Natural killer cell (primary cell): ENCODE measurements at regions not wholly inside any gene's neighbourhood (a gene's known extent, or its start where the extent isn't known, plus 50 kb on each side); places are given as distances from the start of the nearest gene placed in this dataset.

Experiments
- ATAC-seq, 3 donors: fragments of 150-1000 bp in 2 of 3; fragments of 200-7000 bp in 1 of 3; cut with Tn5 transposase; 1 replicate in 1 of 3; 2 replicates in 2 of 3; pipeline ENCODE4 v1.10.0; 2021; ENCODE audit warnings: mild to moderate bottlenecking in 2 of 3, moderate library complexity in 2 of 3
- DNase-seq, 2 donors: peaks; one replicate each; pipeline versions ENCODE4 v3.0.0 to v3.0.0-alpha.2; 2013 to 2021; ENCODE audit warnings: mixed read lengths in 1 of 2
- H3K27ac ChIP-seq: one replicate; pipeline ENCODE4 v1.5.1; 2013; ENCODE audit warnings: mild to moderate bottlenecking, low read length
- H3K27me3 ChIP-seq: one replicate; pipeline ENCODE4 v1.6.1; 2013; ENCODE audit warnings: low read length; ENCODE audit not compliant: control insufficient read depth, insufficient read depth
- H3K36me3 ChIP-seq: one replicate; pipeline ENCODE4 v1.6.1; 2013; ENCODE audit warnings: low read length; ENCODE audit not compliant: control insufficient read depth, insufficient read depth
- H3K4me1 ChIP-seq: one replicate; pipeline ENCODE4 v1.6.1; 2013; ENCODE audit warnings: low read length; ENCODE audit not compliant: control insufficient read depth, insufficient read depth
- H3K4me3 ChIP-seq: one replicate; pipeline ENCODE4 v1.5.1; 2013; ENCODE audit warnings: low read length
- H3K9me3 ChIP-seq: one replicate; pipeline ENCODE4 v1.6.1; 2013; ENCODE audit warnings: low read length; ENCODE audit not compliant: control insufficient read depth, insufficient read depth
- H3K27ac Mint-ChIP-seq, 2 donors: one replicate each; pipeline ENCODE4 v1.8.0; 2022; ENCODE audit warnings: mild to moderate bottlenecking in 2 of 2, mixed read lengths in 2 of 2, moderate library complexity in 1 of 2
- H3K27me3 Mint-ChIP-seq, 2 donors: one replicate each; pipeline ENCODE4 v1.8.0; 2022; ENCODE audit warnings: low read depth in 2 of 2, mixed read lengths in 2 of 2
- H3K36me3 Mint-ChIP-seq: one replicate; pipeline ENCODE4 v1.8.0; 2022; ENCODE audit warnings: mixed read lengths
- H3K4me1 Mint-ChIP-seq, 2 donors: one replicate each; pipeline ENCODE4 v1.8.0; 2022; ENCODE audit warnings: mixed read lengths in 2 of 2
- H3K4me3 Mint-ChIP-seq: one replicate; pipeline ENCODE4 v1.8.0; 2022; ENCODE audit warnings: mild to moderate bottlenecking, moderate library complexity, mixed read lengths
- H3K9me3 Mint-ChIP-seq, 2 donors: one replicate each; pipeline ENCODE4 v1.8.0; 2022; ENCODE audit warnings: mixed read lengths in 2 of 2
- WGBS: methylation state at CpG from one replicate; pipeline ENCODE4 v1.1.7; 2013; ENCODE audit warnings: missing lambda C conversion rate; ENCODE audit not compliant: insufficient coverage; 5-methylcytosine and 5-hydroxymethylcytosine counted together
- intact Hi-C: fragments of 100-400 bp; cut with micrococcal nuclease; formaldehyde crosslinking; loops from one replicate; pipeline ENCODE4 v1.14.2; 2022
- TF ChIP-seq, protein P1 (sequence below): fragments of 200-600 bp; IDR thresholded peaks from one replicate; pipeline ENCODE4 v1.8.0; 2022; ENCODE audit warnings: antibody characterized with exemption

- H3K4me3 ChIP-seq, result no peak overlapping the region
- Mint-ChIP-seq H3K9me3 (peaks cover 9 to 21% of the 10 kb centered on the region in 2 donors), H3K36me3 (no peaks in the 10 kb centered on the region), H3K27me3 (no peaks in the 10 kb centered on the region), H3K27ac (no peak overlapping the region), H3K4me1 (no peaks in the 10 kb centered on the region), H3K4me3 (no peak overlapping the region)
- ATAC-seq (no peak), DNase-seq (no peak)
- no peaks in the 10 kb centered on the region for H3K36me3 ChIP-seq
- intact Hi-C loops, result no loop called here
- H3K4me1 ChIP-seq, result no peaks in the 10 kb centered on the region
- H3K27me3 ChIP-seq, result no peaks in the 10 kb centered on the region
- H3K27ac ChIP-seq, result no peak overlapping the region
- TF ChIP-seq, protein P1, sequence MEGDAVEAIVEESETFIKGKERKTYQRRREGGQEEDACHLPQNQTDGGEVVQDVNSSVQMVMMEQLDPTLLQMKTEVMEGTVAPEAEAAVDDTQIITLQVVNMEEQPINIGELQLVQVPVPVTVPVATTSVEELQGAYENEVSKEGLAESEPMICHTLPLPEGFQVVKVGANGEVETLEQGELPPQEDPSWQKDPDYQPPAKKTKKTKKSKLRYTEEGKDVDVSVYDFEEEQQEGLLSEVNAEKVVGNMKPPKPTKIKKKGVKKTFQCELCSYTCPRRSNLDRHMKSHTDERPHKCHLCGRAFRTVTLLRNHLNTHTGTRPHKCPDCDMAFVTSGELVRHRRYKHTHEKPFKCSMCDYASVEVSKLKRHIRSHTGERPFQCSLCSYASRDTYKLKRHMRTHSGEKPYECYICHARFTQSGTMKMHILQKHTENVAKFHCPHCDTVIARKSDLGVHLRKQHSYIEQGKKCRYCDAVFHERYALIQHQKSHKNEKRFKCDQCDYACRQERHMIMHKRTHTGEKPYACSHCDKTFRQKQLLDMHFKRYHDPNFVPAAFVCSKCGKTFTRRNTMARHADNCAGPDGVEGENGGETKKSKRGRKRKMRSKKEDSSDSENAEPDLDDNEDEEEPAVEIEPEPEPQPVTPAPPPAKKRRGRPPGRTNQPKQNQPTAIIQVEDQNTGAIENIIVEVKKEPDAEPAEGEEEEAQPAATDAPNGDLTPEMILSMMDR, result no peak
- no peaks in the 10 kb centered on the region for H3K9me3 ChIP-seq
- no CpG with 5 or more reads among the region's 2 CpGs for WGBS
These were observed 1317.7 kb downstream of the FSTL5 start for GRCh38 chr4:160846121-160846520.

- Histone ChIP-seq H3K9me3 (no peaks in the 10 kb centered on the region), H3K4me3 (no peak overlapping the region), H3K27me3 (no peaks in the 10 kb centered on the region), H3K27ac (no peak overlapping the region), H3K4me1 (no peaks in the 10 kb centered on the region), H3K36me3 (no peaks in the 10 kb centered on the region)
- TF ChIP-seq, protein P1, result no peak
- H3K36me3 Mint-ChIP-seq, result no peaks in the 10 kb centered on the region
- H3K4me3 Mint-ChIP-seq, result no peak overlapping the region
- no peak overlapping the region for H3K27ac Mint-ChIP-seq
- WGBS, result no CpG with 5 or more reads among the region's 1 CpG
- H3K4me1 Mint-ChIP-seq, result no peaks in the 10 kb centered on the region
- intact Hi-C loops, result no loop called here
- no peaks in the 10 kb centered on the region for H3K27me3 Mint-ChIP-seq
- DNase-seq, result no peak
- peaks cover 9 to 24% of the 10 kb centered on the region in 2 donors for H3K9me3 Mint-ChIP-seq
- ATAC-seq, result no peak
These were observed 1316.6 kb downstream of the FSTL5 start for GRCh38 chr4:160847228-160847627.

GRCh38 chr4:160848489-160848888, 1315.3 kb downstream of the FSTL5 start:
- no peak for ATAC-seq
- Mint-ChIP-seq H3K4me1 (no peaks in the 10 kb centered on the region), H3K36me3 (no peaks in the 10 kb centered on the region), H3K9me3 (peaks cover 12 to 22% of the 10 kb centered on the region in 2 donors), H3K27ac (no peak overlapping the region), H3K27me3 (no peaks in the 10 kb centered on the region), H3K4me3 (no peak overlapping the region)
- intact Hi-C loops, result no loop called here
- TF ChIP-seq, protein P1, result no peak
- H3K27me3 ChIP-seq, result no peaks in the 10 kb centered on the region
- DNase-seq, result no peak
- H3K4me3 ChIP-seq, result no peak overlapping the region
- WGBS, result 67% methylated on average over 4 of the region's 4 CpGs
- H3K27ac ChIP-seq, result no peak overlapping the region
- no peaks in the 10 kb centered on the region for H3K9me3 ChIP-seq
- no peaks in the 10 kb centered on the region for H3K4me1 ChIP-seq
- H3K36me3 ChIP-seq, result no peaks in the 10 kb centered on the region

- intact Hi-C loops, result no loop called here
- TF ChIP-seq, protein P1, result no peak
- DNase-seq (no peak), ATAC-seq (no peak)
- no peaks in the 10 kb centered on the region for H3K27me3 Mint-ChIP-seq
- H3K27ac Mint-ChIP-seq, result no peak overlapping the region
- Histone ChIP-seq H3K36me3 (no peaks in the 10 kb centered on the region), H3K9me3 (no peaks in the 10 kb centered on the region), H3K27me3 (no peaks in the 10 kb centered on the region), H3K4me1 (no peaks in the 10 kb centered on the region), H3K27ac (no peak overlapping the region), H3K4me3 (no peak overlapping the region)
- no peaks in the 10 kb centered on the region for H3K36me3 Mint-ChIP-seq
- H3K4me3 Mint-ChIP-seq, result no peak overlapping the region
- 66% methylated on average over 7 of the region's 9 CpGs for WGBS
- no peaks in the 10 kb centered on the region for H3K4me1 Mint-ChIP-seq
- H3K9me3 Mint-ChIP-seq, result peaks cover 12 to 20% of the 10 kb centered on the region in 2 donors
These were observed 1314.7 kb downstream of the FSTL5 start for GRCh38 chr4:160848901-160849760.
